ENCODE measurements at regions not wholly inside any gene's neighbourhood (a gene's known extent, or its start where the extent isn't known, plus 50 kb on each side); places are given as distances from the start of the nearest gene placed in this dataset.

DNA sequence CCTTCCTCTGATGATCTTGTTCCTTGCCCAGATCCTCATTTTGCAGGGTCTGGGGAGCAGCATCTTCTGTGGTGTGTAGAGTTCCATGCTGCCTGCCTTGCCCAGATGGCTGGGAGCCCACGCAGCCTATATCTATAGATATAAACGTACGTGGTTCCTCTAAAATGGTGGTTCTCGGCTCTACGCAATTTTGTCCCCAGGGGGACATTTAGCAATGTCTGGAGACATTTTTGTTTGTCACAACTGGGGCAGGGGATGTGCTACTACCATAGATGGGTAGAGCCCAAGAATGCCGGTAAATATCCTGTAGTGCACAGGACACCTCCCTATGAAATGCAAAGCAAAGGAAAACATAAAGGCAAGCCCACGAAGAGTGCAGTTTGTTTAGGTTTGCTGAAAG lies 98.4 kb upstream of the SPACA1 start:
- TF ChIP-seq POLR2AphosphoS5 (IDR thresholded peaks at IDR 0.05) (no peak), CTCF (IDR thresholded peaks at IDR 0.05; ENCODE audit: poor library complexity, severe bottlenecking) (no peak), EZH2 (IDR thresholded peaks at IDR 0.05; ENCODE audit: borderline replicate concordance, insufficient read depth, low read length, poor library complexity, severe bottlenecking) (no peak)
- TF ChIP-seq, protein P1, sequence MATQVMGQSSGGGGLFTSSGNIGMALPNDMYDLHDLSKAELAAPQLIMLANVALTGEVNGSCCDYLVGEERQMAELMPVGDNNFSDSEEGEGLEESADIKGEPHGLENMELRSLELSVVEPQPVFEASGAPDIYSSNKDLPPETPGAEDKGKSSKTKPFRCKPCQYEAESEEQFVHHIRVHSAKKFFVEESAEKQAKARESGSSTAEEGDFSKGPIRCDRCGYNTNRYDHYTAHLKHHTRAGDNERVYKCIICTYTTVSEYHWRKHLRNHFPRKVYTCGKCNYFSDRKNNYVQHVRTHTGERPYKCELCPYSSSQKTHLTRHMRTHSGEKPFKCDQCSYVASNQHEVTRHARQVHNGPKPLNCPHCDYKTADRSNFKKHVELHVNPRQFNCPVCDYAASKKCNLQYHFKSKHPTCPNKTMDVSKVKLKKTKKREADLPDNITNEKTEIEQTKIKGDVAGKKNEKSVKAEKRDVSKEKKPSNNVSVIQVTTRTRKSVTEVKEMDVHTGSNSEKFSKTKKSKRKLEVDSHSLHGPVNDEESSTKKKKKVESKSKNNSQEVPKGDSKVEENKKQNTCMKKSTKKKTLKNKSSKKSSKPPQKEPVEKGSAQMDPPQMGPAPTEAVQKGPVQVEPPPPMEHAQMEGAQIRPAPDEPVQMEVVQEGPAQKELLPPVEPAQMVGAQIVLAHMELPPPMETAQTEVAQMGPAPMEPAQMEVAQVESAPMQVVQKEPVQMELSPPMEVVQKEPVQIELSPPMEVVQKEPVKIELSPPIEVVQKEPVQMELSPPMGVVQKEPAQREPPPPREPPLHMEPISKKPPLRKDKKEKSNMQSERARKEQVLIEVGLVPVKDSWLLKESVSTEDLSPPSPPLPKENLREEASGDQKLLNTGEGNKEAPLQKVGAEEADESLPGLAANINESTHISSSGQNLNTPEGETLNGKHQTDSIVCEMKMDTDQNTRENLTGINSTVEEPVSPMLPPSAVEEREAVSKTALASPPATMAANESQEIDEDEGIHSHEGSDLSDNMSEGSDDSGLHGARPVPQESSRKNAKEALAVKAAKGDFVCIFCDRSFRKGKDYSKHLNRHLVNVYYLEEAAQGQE (IDR thresholded peaks at IDR 0.05; ENCODE audit: borderline replicate concordance): no peak

All from neural cell (in vitro differentiated cells).